ENCODE measurements at regions not wholly inside any gene's neighbourhood (a gene's known extent, or its start where the extent isn't known, plus 50 kb on each side); places are given as distances from the start of the nearest gene placed in this dataset.

DNA sequence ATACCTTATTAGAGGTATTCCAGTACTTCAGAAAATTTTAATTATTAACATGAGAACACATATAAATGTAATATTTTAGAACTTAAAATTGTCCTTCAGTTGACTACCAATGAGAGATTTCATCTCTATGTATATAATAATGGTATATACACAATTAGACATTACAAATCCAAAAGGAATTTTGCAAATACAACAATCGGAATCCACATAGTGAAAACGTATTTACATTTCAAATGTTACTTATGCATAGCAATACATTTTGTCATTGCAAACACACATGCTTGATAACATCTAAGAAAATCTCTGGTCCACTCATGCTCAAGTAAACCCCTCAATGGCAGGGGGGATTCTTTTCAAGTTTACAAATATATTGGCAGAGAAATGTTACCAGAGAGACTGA lies 2345.2 kb downstream of the PCDH9 start:
- Histone ChIP-seq H3K79me2 (ENCODE audit: insufficient read depth, low read length) (no peaks in the 10 kb centered on the region), H3K36me3 (ENCODE audit: insufficient read depth, low read length) (no peaks in the 10 kb centered on the region), H3K9me2 (replicated peaks; ENCODE audit: low read depth, low read length) (no peaks in the 10 kb centered on the region), H3K9me3 (ENCODE audit: insufficient read depth, low read depth, low read length) (no peaks in the 10 kb centered on the region), H3K27me3 (ENCODE audit: insufficient read depth, low read length, poor library complexity, severe bottlenecking) (no peaks in the 10 kb centered on the region), H3K4me3 (ENCODE audit: low read length, poor library complexity, severe bottlenecking) (no peak overlapping the region), H4K20me1 (ENCODE audit: insufficient read depth, low read length, poor library complexity, severe bottlenecking) (no peaks in the 10 kb centered on the region), H3F3A (ENCODE audit: low read depth) (no peaks in the 10 kb centered on the region), H3K4me2 (ENCODE audit: low read depth, low read length, poor library complexity, severe bottlenecking) (no peak overlapping the region), H3K9ac (ENCODE audit: low read depth, low read length, poor library complexity, severe bottlenecking) (no peak overlapping the region), H3K4me1 (ENCODE audit: insufficient read depth, low read length, poor library complexity, severe bottlenecking) (no peaks in the 10 kb centered on the region), H2AFZ (ENCODE audit: low read length) (no peak overlapping the region)
- TF ChIP-seq, protein P1, sequence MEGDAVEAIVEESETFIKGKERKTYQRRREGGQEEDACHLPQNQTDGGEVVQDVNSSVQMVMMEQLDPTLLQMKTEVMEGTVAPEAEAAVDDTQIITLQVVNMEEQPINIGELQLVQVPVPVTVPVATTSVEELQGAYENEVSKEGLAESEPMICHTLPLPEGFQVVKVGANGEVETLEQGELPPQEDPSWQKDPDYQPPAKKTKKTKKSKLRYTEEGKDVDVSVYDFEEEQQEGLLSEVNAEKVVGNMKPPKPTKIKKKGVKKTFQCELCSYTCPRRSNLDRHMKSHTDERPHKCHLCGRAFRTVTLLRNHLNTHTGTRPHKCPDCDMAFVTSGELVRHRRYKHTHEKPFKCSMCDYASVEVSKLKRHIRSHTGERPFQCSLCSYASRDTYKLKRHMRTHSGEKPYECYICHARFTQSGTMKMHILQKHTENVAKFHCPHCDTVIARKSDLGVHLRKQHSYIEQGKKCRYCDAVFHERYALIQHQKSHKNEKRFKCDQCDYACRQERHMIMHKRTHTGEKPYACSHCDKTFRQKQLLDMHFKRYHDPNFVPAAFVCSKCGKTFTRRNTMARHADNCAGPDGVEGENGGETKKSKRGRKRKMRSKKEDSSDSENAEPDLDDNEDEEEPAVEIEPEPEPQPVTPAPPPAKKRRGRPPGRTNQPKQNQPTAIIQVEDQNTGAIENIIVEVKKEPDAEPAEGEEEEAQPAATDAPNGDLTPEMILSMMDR (conservative IDR thresholded peaks at IDR 0.05; ENCODE audit: low read length): no peak
- TF ChIP-seq EZH2phosphoT487 (IDR thresholded peaks at IDR 0.05; ENCODE audit: borderline replicate concordance): no peak

DNA sequence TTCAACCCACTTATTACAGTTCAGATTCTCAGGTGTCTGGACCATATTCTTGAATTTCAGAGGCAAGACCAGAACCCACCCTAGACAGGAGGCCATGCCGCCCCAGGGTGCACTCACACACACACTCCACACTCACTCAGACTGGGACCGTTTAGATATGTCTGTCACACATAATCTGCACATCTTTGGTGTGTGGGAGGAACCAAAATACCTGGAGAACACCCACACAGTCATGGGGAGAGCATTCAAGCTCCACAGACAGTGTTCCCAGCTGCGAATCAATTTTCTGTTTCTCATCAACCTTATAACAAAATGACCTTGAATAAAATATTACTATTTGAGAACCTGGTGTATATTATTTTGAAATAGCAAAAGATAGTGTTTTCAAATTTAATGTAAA lies 2353.0 kb downstream of the PCDH9 start:
- Histone ChIP-seq H3K4me3 (ENCODE audit: low read length, poor library complexity, severe bottlenecking) (no peak overlapping the region), H2AFZ (ENCODE audit: low read length) (no peak overlapping the region), H3F3A (ENCODE audit: low read depth) (no peaks in the 10 kb centered on the region), H4K20me1 (ENCODE audit: insufficient read depth, low read length, poor library complexity, severe bottlenecking) (no peaks in the 10 kb centered on the region), H3K9me2 (replicated peaks; ENCODE audit: low read depth, low read length) (no peaks in the 10 kb centered on the region), H3K9me3 (ENCODE audit: insufficient read depth, low read depth, low read length) (no peaks in the 10 kb centered on the region), H3K4me2 (ENCODE audit: low read depth, low read length, poor library complexity, severe bottlenecking) (no peak overlapping the region), H3K27me3 (ENCODE audit: insufficient read depth, low read length, poor library complexity, severe bottlenecking) (no peaks in the 10 kb centered on the region), H3K9ac (ENCODE audit: low read depth, low read length, poor library complexity, severe bottlenecking) (no peak overlapping the region), H3K4me1 (ENCODE audit: insufficient read depth, low read length, poor library complexity, severe bottlenecking) (no peaks in the 10 kb centered on the region), H3K79me2 (ENCODE audit: insufficient read depth, low read length) (no peaks in the 10 kb centered on the region), H3K36me3 (ENCODE audit: insufficient read depth, low read length) (no peaks in the 10 kb centered on the region)
- TF ChIP-seq, protein P1 (conservative IDR thresholded peaks at IDR 0.05; ENCODE audit: low read length): no peak

DNA sequence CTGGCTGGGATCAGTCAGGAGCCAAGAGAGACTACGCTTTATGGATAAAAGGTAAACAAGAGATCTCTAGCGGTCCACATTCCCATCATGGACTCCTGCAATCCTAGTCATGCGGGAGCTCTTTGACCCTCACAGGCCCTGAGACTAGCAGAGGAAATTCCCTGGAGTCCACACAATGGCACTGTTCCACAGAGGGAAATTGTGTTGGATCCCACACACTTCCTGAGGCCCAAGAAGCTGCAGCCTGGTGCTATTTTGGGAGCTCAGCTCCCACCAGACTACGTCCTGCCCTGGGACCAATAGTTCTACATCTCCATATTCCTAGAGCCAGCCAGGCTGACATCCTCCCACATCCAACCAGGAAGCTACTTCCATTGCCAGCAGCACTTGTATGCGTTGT lies 2358.4 kb downstream of the PCDH9 start:
- Histone ChIP-seq H3K27me3 (ENCODE audit: insufficient read depth, low read length, poor library complexity, severe bottlenecking) (no peaks in the 10 kb centered on the region), H3K36me3 (ENCODE audit: insufficient read depth, low read length) (no peaks in the 10 kb centered on the region), H3K79me2 (ENCODE audit: insufficient read depth, low read length) (no peaks in the 10 kb centered on the region), H2AFZ (ENCODE audit: low read length) (no peak overlapping the region), H3K4me2 (ENCODE audit: low read depth, low read length, poor library complexity, severe bottlenecking) (no peak overlapping the region), H3K9ac (ENCODE audit: low read depth, low read length, poor library complexity, severe bottlenecking) (no peak overlapping the region), H3K4me3 (ENCODE audit: low read length, poor library complexity, severe bottlenecking) (no peak overlapping the region), H3F3A (ENCODE audit: low read depth) (no peaks in the 10 kb centered on the region), H3K9me2 (replicated peaks; ENCODE audit: low read depth, low read length) (no peaks in the 10 kb centered on the region), H3K9me3 (ENCODE audit: insufficient read depth, low read depth, low read length) (no peaks in the 10 kb centered on the region), H4K20me1 (ENCODE audit: insufficient read depth, low read length, poor library complexity, severe bottlenecking) (no peaks in the 10 kb centered on the region), H3K4me1 (ENCODE audit: insufficient read depth, low read length, poor library complexity, severe bottlenecking) (no peaks in the 10 kb centered on the region)
- TF ChIP-seq, protein P1 (conservative IDR thresholded peaks at IDR 0.05; ENCODE audit: low read length): no peak
- TF ChIP-seq EZH2phosphoT487 (IDR thresholded peaks at IDR 0.05; ENCODE audit: borderline replicate concordance): no peak

Measured in Loucy (cell line).